Mesendoderm (in vitro differentiated cells): ENCODE measurements at regions not wholly inside any gene's neighbourhood (a gene's known extent, or its start where the extent isn't known, plus 50 kb on each side); places are given as distances from the start of the nearest gene placed in this dataset.
A peak's percentile ranks its signal among the peaks of the same experiment; 100 is the strongest.
"Not testable (repeated sequence)": the region's sequence is repeated elsewhere in the genome, so short reads cannot be mapped to it uniquely, and the experiment has no call there.

Source experiments
- DNase-seq: peaks from one replicate; pipeline ENCODE4 v3.0.0; 2013
- H2AK5ac ChIP-seq: 2 replicates; pipeline ENCODE4 v1.6.1; 2013; ENCODE audit warnings: low read length, inconsistent platforms
- H2BK120ac ChIP-seq: 2 replicates; pipeline ENCODE4 v1.6.1; 2013; ENCODE audit warnings: low read depth, mild to moderate bottlenecking, low read length, moderate library complexity, mixed read lengths
- H2BK15ac ChIP-seq: replicated peaks from 2 replicates; pipeline ENCODE4 v1.6.1; 2013; ENCODE audit warnings: low read depth, mild to moderate bottlenecking, moderate library complexity
- H2BK5ac ChIP-seq: 2 replicates; pipeline ENCODE4 v1.6.1; 2013; ENCODE audit warnings: low read length, inconsistent platforms
- H3K18ac ChIP-seq: 2 replicates; pipeline ENCODE4 v1.6.1; 2013; ENCODE audit warnings: mild to moderate bottlenecking, low read length, mixed read lengths
- H3K23ac ChIP-seq: one replicate; pipeline ENCODE4 v1.6.1; 2013; ENCODE audit warnings: low read length
- H3K27ac ChIP-seq: 2 replicates; pipeline ENCODE4 v1.5.1; 2013; ENCODE audit warnings: low read depth, mild to moderate bottlenecking, inconsistent platforms, low read length, moderate library complexity
- H3K27me3 ChIP-seq: 2 replicates; pipeline ENCODE4 v1.6.1; 2013; ENCODE audit warnings: low read length, control low read depth, mild to moderate bottlenecking, inconsistent platforms; ENCODE audit not compliant: insufficient read depth, poor library complexity
- H3K36me3 ChIP-seq: 2 replicates; pipeline ENCODE4 v1.6.1; 2013; ENCODE audit warnings: low read length, inconsistent platforms; ENCODE audit not compliant: control insufficient read depth, insufficient read depth
- H3K4ac ChIP-seq: one replicate; pipeline ENCODE4 v1.6.1; 2013; ENCODE audit warnings: low read depth, mild to moderate bottlenecking, low read length, moderate library complexity
- H3K4me1 ChIP-seq: 2 replicates; pipeline ENCODE4 v1.6.1; 2013; ENCODE audit warnings: low read depth, low read length, inconsistent platforms; ENCODE audit not compliant: control insufficient read depth
- H3K4me2 ChIP-seq: 2 replicates; pipeline ENCODE4 v1.6.1; 2013; ENCODE audit warnings: low read length
- H3K4me3 ChIP-seq: 2 replicates; pipeline ENCODE4 v1.5.1; 2013; ENCODE audit warnings: mild to moderate bottlenecking, low read length
- H3K56ac ChIP-seq: one replicate; pipeline ENCODE4 v1.6.1; 2013; ENCODE audit warnings: low read length
- H3K79me1 ChIP-seq: 2 replicates; pipeline ENCODE4 v1.6.1; 2013; ENCODE audit warnings: low read length, inconsistent platforms
- H3K79me2 ChIP-seq: 2 replicates; pipeline ENCODE4 v1.6.1; 2013; ENCODE audit warnings: mild to moderate bottlenecking, low read length; ENCODE audit not compliant: control insufficient read depth, insufficient read depth
- H3K9ac ChIP-seq: 2 replicates; pipeline ENCODE4 v1.6.1; 2013; ENCODE audit warnings: low read length, inconsistent platforms
- H4K5ac ChIP-seq: one replicate; pipeline ENCODE4 v1.6.1; 2013; ENCODE audit warnings: low read length
- H4K8ac ChIP-seq: one replicate; pipeline ENCODE4 v1.6.1; 2013; ENCODE audit warnings: low read depth, mild to moderate bottlenecking, control low read depth, low read length, moderate library complexity
- WGBS: extraction: QIAGEN DNeasy Blood & Tissue Kit; methylation state at CpG from one replicate; pipeline ENCODE4 v1.1.7; 2013; ENCODE audit warnings: low lambda C conversion rate, missing lambda C conversion rate; ENCODE audit not compliant: insufficient coverage; ENCODE audit errors: extremely low coverage; 5-methylcytosine and 5-hydroxymethylcytosine counted together

GRCh38 chr2:181802300-181802699 is 89.2 kb upstream of the ITPRID2 start:
- not testable (repeated sequence) for H4K8ac ChIP-seq, H3K23ac ChIP-seq, H2BK15ac ChIP-seq, H3K4me2 ChIP-seq, H4K5ac ChIP-seq, H3K27me3 ChIP-seq, H3K18ac ChIP-seq, H3K4me3 ChIP-seq, H3K79me1 ChIP-seq, H3K4me1 ChIP-seq, H2BK120ac ChIP-seq, H3K56ac ChIP-seq, H3K9ac ChIP-seq, H3K27ac ChIP-seq, H3K4ac ChIP-seq, H2AK5ac ChIP-seq, H2BK5ac ChIP-seq, DNase-seq, H3K36me3 ChIP-seq, H3K79me2 ChIP-seq
- no CpG with 5 or more reads among the region's 1 CpG for whole genome bisulfite sequencing

DNA sequence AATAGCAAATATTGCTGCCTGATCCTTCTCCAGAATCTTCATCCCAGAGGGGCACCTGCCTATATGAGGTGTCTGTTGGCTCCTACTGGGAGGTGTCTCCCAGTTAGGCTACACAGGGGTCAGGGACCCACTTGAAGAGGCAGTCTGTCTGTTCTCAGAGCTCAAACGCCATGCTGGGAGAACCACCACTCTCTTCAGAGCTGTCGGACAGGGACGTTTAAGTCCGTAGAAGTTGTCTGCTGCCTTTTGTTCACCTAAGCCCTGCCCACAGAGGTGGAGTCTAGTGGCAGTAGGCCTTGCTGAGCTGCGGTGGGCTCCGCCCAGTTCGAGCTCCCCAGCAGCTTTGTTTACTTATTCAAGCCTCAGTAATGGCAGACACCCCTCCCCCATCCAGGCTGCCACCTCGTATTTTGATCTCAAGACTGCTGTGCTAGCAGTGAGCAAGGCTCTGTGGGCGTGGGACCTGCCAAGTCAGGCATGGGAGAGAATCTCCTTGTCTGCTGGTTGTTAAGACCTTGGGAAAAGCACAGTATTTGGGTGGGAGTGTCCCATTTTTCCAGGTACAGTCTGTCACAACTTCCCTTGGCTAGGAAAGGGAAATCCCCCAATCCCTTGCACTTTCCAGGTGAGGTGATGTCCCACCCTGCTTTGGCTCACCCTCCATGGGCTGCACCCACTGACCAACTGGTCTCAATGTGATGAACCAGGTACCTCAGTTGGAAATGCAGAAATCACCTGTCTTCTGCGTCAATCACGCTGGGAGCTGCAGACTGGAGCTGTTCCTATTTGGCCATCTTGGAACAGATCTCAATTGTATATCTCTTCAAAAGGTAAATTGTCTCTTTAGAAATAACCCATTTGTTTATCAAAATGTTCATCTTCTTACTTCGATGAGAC is 87.4 kb upstream of the ITPRID2 start:
- H2BK5ac ChIP-seq, H3K9ac ChIP-seq, H2BK120ac ChIP-seq, H3K23ac ChIP-seq, H3K79me1 ChIP-seq, H3K79me2 ChIP-seq, H3K56ac ChIP-seq, H3K4ac ChIP-seq, H2BK15ac ChIP-seq, H3K4me2 ChIP-seq, H3K27me3 ChIP-seq, H2AK5ac ChIP-seq, H3K27ac ChIP-seq, H4K5ac ChIP-seq, H3K36me3 ChIP-seq, H3K18ac ChIP-seq, H3K4me1 ChIP-seq, H3K4me3 ChIP-seq, H4K8ac ChIP-seq: not testable (repeated sequence)
- WGBS, result no CpG with 5 or more reads among the region's 12 CpGs
- peak; percentile 90 for DNase-seq

DNA sequence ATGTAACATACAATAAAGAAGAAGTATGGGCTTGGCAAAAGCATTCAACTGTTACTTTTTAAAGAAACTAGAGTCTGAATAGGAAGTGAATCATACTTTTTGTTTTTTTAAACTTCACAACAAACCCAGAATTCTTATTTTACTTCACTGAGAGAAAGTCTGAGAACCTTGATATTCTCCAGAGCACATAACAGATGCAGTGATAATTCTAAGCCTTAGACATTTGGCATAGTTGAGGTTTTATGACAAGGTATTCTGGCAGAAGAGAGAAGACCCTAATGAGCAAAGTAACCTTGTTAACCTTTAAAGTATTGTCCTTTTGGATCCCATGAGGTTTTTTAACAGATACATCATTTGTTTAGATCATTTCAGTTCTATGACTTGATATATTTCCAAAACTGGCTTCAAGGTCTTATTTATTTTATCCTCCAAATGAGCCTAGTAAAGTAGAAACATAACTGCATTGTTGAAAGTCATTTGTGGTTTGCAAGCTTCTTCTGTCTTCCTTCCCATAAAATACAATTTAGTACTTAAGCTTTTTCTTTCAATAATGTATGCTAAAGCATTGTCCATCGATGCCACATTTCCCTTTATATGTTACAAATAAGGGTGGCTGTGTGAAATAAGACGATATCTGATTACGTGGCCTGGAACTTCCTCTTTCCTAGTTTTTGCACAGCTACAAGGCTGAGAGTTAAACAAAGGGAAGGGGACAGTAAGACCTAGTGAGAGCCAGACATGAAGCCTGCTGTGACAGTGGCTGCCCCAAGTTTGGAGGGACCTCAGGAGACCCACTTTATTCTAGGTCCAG is 86.1 kb upstream of the ITPRID2 start:
- Histone ChIP-seq H3K27me3 (no peaks in the 10 kb centered on the region), H2BK15ac (no peak overlapping the region), H3K4me3 (no peak overlapping the region), H3K9ac (no peak overlapping the region), H4K8ac (no peak overlapping the region), H3K23ac (no peak overlapping the region), H3K27ac (no peak overlapping the region), H3K36me3 (no peaks in the 10 kb centered on the region), H3K79me2 (no peaks in the 10 kb centered on the region), H2BK5ac (no peak overlapping the region), H2AK5ac (no peak overlapping the region), H3K56ac (no peak overlapping the region), H3K4ac (no peak overlapping the region), H3K4me2 (no peak overlapping the region), H2BK120ac (no peak overlapping the region), H3K79me1 (no peaks in the 10 kb centered on the region), H3K4me1 (no peaks in the 10 kb centered on the region), H4K5ac (no peak overlapping the region), H3K18ac (no peak overlapping the region)
- WGBS, result no CpG with 5 or more reads among the region's 3 CpGs
- DNase-seq, result no peak

DNA sequence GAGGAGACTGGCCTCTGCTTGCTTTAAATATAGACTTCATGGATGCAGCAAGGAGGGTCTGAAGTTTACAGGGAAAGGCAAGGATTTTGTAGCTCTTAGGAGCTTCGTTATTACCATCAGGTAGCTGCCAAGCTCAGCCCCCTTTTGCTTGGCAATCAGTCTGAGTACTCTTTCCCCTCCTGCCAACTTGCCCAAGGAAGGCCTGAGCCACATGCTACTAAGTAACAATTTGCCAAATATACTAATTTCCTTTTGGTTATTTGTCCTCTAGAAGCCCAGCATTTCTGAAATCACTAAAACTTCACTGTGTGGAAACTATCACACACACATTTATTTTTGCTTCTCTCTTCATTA is 85.5 kb upstream of the ITPRID2 start:
- H2BK15ac ChIP-seq, result no peak overlapping the region
- H4K5ac ChIP-seq, result no peak overlapping the region
- H3K36me3 ChIP-seq, result no peaks in the 10 kb centered on the region
- no peak overlapping the region for H2BK5ac ChIP-seq
- H3K23ac ChIP-seq, result no peak overlapping the region
- no peak overlapping the region for H3K4me3 ChIP-seq
- no peak overlapping the region for H3K4me2 ChIP-seq
- no peak overlapping the region for H3K4ac ChIP-seq
- H3K27ac ChIP-seq, result no peak overlapping the region
- no peak overlapping the region for H3K9ac ChIP-seq
- H3K79me1 ChIP-seq, result no peaks in the 10 kb centered on the region
- no peak overlapping the region for H2AK5ac ChIP-seq
- no peaks in the 10 kb centered on the region for H3K27me3 ChIP-seq
- H3K18ac ChIP-seq, result no peak overlapping the region
- no CpG with 5 or more reads among the region's 1 CpG for WGBS
- H3K4me1 ChIP-seq, result peaks cover 1% of the 10 kb centered on the region
- H4K8ac ChIP-seq, result no peak overlapping the region
- H3K56ac ChIP-seq, result no peak overlapping the region
- H2BK120ac ChIP-seq, result no peak overlapping the region
- no peak for DNase-seq
- H3K79me2 ChIP-seq, result no peaks in the 10 kb centered on the region

GRCh38 chr2:181807526-181807925 is 84.0 kb upstream of the ITPRID2 start:
- H3K9ac ChIP-seq, result no peak overlapping the region
- no peak for DNase-seq
- no peak overlapping the region for H2AK5ac ChIP-seq
- H3K4me3 ChIP-seq, result no peak overlapping the region
- H3K79me1 ChIP-seq, result no peaks in the 10 kb centered on the region
- no peak overlapping the region for H3K27ac ChIP-seq
- H3K18ac ChIP-seq, result no peak overlapping the region
- H2BK120ac ChIP-seq, result no peak overlapping the region
- no peaks in the 10 kb centered on the region for H3K79me2 ChIP-seq
- H2BK15ac ChIP-seq, result no peak overlapping the region
- H3K4me1 ChIP-seq, result peaks cover 7% of the 10 kb centered on the region
- WGBS, result no CpG with 5 or more reads among the region's 2 CpGs
- H3K23ac ChIP-seq, result no peak overlapping the region
- H4K5ac ChIP-seq, result no peak overlapping the region
- no peak overlapping the region for H4K8ac ChIP-seq
- no peak overlapping the region for H3K56ac ChIP-seq
- no peak overlapping the region for H2BK5ac ChIP-seq
- H3K4me2 ChIP-seq, result no peak overlapping the region
- no peaks in the 10 kb centered on the region for H3K27me3 ChIP-seq
- H3K36me3 ChIP-seq, result no peaks in the 10 kb centered on the region
- H3K4ac ChIP-seq, result no peak overlapping the region
